ENCODE measurements at regions not wholly inside any gene's neighbourhood (a gene's known extent, or its start where the extent isn't known, plus 50 kb on each side); places are given as distances from the start of the nearest gene placed in this dataset.

DNA sequence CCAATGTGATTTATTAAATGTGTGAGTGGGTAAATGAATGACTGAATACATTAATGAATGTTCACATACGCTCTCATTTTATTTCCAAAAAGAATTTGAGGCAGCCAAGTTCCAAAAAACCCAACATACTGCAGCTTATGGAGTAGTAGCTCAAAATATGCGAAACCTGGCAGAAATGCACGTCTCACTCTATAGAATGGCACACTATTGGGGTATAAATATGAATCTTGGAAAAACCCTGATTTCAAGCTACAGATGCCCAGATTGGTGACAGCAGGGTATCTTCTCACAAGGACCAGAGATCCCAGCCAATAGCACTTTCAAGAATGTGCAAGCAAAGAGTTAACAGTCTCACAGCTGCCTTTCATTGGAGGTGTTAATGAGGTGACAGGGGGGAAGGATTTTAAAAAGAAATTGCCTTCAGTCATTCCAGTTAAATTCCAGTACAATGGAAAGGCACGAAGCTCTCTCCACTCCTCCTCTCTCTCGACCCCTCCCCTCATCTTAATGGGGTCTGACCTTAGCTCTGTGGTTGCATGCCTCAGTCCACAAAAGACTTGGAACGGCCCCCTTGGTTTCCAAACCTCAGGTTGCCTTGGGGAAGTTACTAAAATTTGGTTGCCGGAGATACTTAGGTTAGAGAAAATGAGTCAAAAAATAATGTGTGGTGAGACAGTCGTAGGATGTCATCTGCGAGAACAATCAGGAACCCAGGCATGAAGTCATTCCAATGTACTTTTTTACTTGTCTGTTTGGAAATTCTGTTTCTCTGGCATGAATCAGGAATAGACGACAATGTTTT is 307.4 kb downstream of the NFIB start:
- TF ChIP-seq CTCF (IDR thresholded peaks at IDR 0.05) (no peak), ZFX (IDR thresholded peaks at IDR 0.05; ENCODE audit: borderline replicate concordance) (no peak)

GRCh38 chr9:14004110-14004509 is 309.8 kb downstream of the NFIB start:
- TF ChIP-seq ZFX (IDR thresholded peaks at IDR 0.05; ENCODE audit: borderline replicate concordance) (no peak), CTCF (IDR thresholded peaks at IDR 0.05) (no peak)
- H3K27ac ChIP-seq: no peak overlapping the region

More for the DNA sequence above, 307.4 kb downstream of the NFIB start:
- H3K27ac ChIP-seq: no peak overlapping the region

DNA sequence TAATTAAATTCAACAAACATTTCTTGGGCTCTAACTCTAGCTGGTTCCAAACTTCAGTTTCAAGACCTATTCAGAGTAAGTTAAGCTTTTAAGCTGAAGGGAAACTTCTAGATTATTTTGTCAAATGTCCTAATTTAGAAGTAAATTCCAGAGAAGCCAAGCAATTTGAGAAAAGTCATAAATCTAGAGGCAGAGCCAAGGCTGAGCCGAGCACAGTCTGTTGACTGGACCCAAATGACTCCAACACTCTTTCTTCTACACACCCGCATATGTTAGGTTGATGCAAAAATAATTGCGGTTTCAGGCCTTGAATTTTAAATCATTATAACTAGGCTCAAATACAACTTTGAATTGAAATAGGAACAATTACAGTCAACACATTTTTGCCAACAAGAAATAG is 319.7 kb downstream of the NFIB start:
- TF ChIP-seq CTCF (IDR thresholded peaks at IDR 0.05) (no peak), ZFX (IDR thresholded peaks at IDR 0.05; ENCODE audit: borderline replicate concordance) (no peak)
- no peak overlapping the region for H3K27ac ChIP-seq

DNA sequence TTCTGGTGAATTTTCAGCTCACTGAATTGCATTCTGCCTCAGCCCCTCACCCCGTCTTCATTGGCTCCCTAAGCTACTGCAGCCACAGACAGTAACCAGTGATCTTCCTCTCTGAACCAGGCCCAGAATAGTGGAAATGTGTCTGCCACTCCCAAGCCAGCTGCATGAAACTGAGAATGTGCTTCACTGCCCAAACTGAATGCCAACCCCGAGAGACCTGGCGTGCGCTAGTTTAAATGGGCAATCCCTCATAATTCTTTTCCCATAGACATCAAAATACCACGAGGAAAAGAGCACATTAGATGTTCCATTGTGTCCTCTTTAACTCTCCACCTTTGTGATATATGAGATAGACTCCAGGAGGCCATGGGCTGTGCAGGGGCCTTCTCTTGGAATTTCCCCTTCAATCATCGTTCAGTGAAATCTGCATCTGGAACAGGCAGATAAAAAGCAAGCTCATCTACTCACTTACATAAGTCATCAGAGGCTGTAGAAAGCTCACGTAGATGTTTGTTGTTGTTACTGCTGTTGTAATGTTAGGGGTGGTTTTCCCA is 320.2 kb downstream of the NFIB start:
- no peak for TF ChIP-seq CTCF (IDR thresholded peaks at IDR 0.05)
- TF ChIP-seq ZFX (IDR thresholded peaks at IDR 0.05; ENCODE audit: borderline replicate concordance): no peak
- no peak overlapping the region for H3K27ac ChIP-seq

- no peak overlapping the region for H3K27ac ChIP-seq
- TF ChIP-seq ZFX (IDR thresholded peaks at IDR 0.05; ENCODE audit: borderline replicate concordance): no peak
- TF ChIP-seq CTCF (IDR thresholded peaks at IDR 0.05): no peak
Observed at GRCh38 chr9:13992138-13993088, 321.5 kb downstream of the NFIB start.

GRCh38 chr9:13991395-13991794 is 322.5 kb downstream of the NFIB start:
- TF ChIP-seq CTCF (IDR thresholded peaks at IDR 0.05) (no peak), ZFX (IDR thresholded peaks at IDR 0.05; ENCODE audit: borderline replicate concordance) (no peak)
- H3K27ac ChIP-seq: no peak overlapping the region
